HCT116 (cell line): ENCODE measurements at regions not wholly inside any gene's neighbourhood (a gene's known extent, or its start where the extent isn't known, plus 50 kb on each side); places are given as distances from the start of the nearest gene placed in this dataset.

ENCODE experiments used
- ATAC-seq: fragments of 200-7000 bp; cut with Tn5 transposase; 2 replicates; pipeline ENCODE4 v1.9.1; 2020; ENCODE audit warnings: mild to moderate bottlenecking, moderate library complexity
- BruUV-seq: library from RNA; stranded (reverse); fragments of 400-500 nt; replicated peaks from 2 replicates; lab custom pipeline; 2021; lab: Mats Ljungman, UMichigan
- CTCF ChIA-PET: fragments of 300-600 bp; sonication (Branson Sonifier 250); formaldehyde crosslinking; loops from one replicate; lab custom pipeline; 2021; ENCODE audit warnings: antibody characterized with exemption; lab: Charles Lee
- POLR2A ChIA-PET: fragments of 300-600, 350-600 bp; sonication (Branson Sonifier 250); formaldehyde crosslinking; loops from one replicate; lab custom pipeline; 2021; ENCODE audit warnings: antibody characterized with exemption; lab: Charles Lee
- RAD21 ChIA-PET, 2 experiments: fragments of 300-600 bp; sonication (Branson Sonifier 250); formaldehyde crosslinking; loops; one replicate each; lab custom pipeline; 2023; ENCODE audit warnings: low total read pairs in 2 of 2; ENCODE audit not compliant: uncharacterized antibody in 2 of 2, unreplicated experiment in 2 of 2, low non-redundant PET in 1 of 2; lab: Charles Lee
- DNase-seq: peaks from one replicate; pipeline ENCODE4 v3.0.0-alpha.2; 2010; ENCODE audit warnings: low read depth, low spot score
- H2AFZ ChIP-seq: fragments of 200-600 bp; shearing (Covaris generic), sonication (generic); 2 replicates; pipeline ENCODE4 v1.6.1; 2017; ENCODE audit warnings: low read depth, mixed run types, mixed read lengths, antibody characterized with exemption, low read length; ENCODE audit not compliant: poor library complexity, severe bottlenecking
- H3K27ac ChIP-seq: 2 replicates; pipeline ENCODE4 v1.5.1; 2012; ENCODE audit warnings: low read depth, low read length
- H3K27me3 ChIP-seq: fragments of 200-600 bp; sonication (generic); 2 replicates; pipeline ENCODE4 v1.6.1; 2016; ENCODE audit warnings: mixed run types, low read length, mixed read lengths; ENCODE audit not compliant: insufficient read depth
- H3K36me3 ChIP-seq, 2 experiments: fragments of 200-500 bp in 1 of 2; fragments of 200-600 bp in 1 of 2; sonication (Bioruptor generic) in 1 of 2; sonication (generic) in 1 of 2; 2 replicates each; pipeline versions ENCODE4 v1.5.1 to v1.6.1; 2014 to 2016; ENCODE audit warnings: low read length in 2 of 2, inconsistent platforms in 1 of 2, mixed read lengths in 1 of 2, mixed run types in 1 of 2; ENCODE audit not compliant: insufficient read depth in 2 of 2, control insufficient read depth in 1 of 2
- H3K4me1 ChIP-seq, 2 experiments: fragments of 200-600 bp in 1 of 2; sonication (generic) in 1 of 2; 2 replicates each; pipeline versions ENCODE4 v1.5.1 to v1.6.1; 2012 to 2017; ENCODE audit warnings: low read length in 2 of 2, inconsistent platforms in 1 of 2, mild to moderate bottlenecking in 1 of 2, mixed read lengths in 1 of 2, mixed run types in 1 of 2, moderate library complexity in 1 of 2; ENCODE audit not compliant: insufficient read depth in 2 of 2, control insufficient read depth in 1 of 2
- H3K4me2 ChIP-seq: fragments of 200-600 bp; sonication (generic); 2 replicates; pipeline ENCODE4 v1.6.1; 2017; ENCODE audit warnings: mixed run types, low read length, mixed read lengths
- H3K4me3 ChIP-seq, 2 experiments: fragments of 200-600 bp in 1 of 2; sonication (generic) in 1 of 2; replicated peaks in 1 of 2; 2 replicates each; pipeline ENCODE4 v1.5.1; 2011 to 2016; ENCODE audit warnings: low read length in 2 of 2, control low read depth in 1 of 2, low read depth in 1 of 2, mild to moderate bottlenecking in 1 of 2, mixed read lengths in 1 of 2, mixed run types in 1 of 2
- H3K79me2 ChIP-seq: fragments of 200-600 bp; sonication (generic); 2 replicates; pipeline ENCODE4 v1.6.1; 2017; ENCODE audit warnings: mild to moderate bottlenecking, mixed run types, low read length, moderate library complexity, mixed read lengths; ENCODE audit not compliant: insufficient read depth
- H3K9ac ChIP-seq: fragments of 200-600 bp; sonication (generic); 2 replicates; pipeline ENCODE4 v1.6.1; 2016; ENCODE audit warnings: low read length, mixed read lengths
- H3K9me2 ChIP-seq: fragments of 200-600 bp; sonication (generic), shearing (Covaris generic); 2 replicates; pipeline ENCODE4 v1.6.1; 2017; ENCODE audit warnings: mixed run types, mild to moderate bottlenecking, moderate library complexity; ENCODE audit not compliant: insufficient read depth
- H3K9me3 ChIP-seq, 2 experiments: fragments of 200-500 bp in 1 of 2; fragments of 200-600 bp in 1 of 2; sonication (Bioruptor generic) in 1 of 2; sonication (generic) in 1 of 2; 2 replicates each; pipeline ENCODE4 v1.6.1; 2014 to 2017; ENCODE audit warnings: low read length in 2 of 2, mixed read lengths in 2 of 2, inconsistent platforms in 1 of 2, low read depth in 1 of 2, mild to moderate bottlenecking in 1 of 2, mixed run types in 1 of 2, moderate library complexity in 1 of 2; ENCODE audit not compliant: control insufficient read depth in 1 of 2, insufficient read depth in 1 of 2
- H4K20me1 ChIP-seq: fragments of 200-600 bp; sonication (generic), shearing (Covaris generic); 2 replicates; pipeline ENCODE4 v1.6.1; 2017; ENCODE audit warnings: mixed run types, mild to moderate bottlenecking, moderate library complexity; ENCODE audit not compliant: insufficient read depth
- CBX3 ChIP-seq: IDR thresholded peaks from 2 replicates; pipeline ENCODE4 v1.6.1; 2012; ENCODE audit warnings: low read depth
- CEBPB ChIP-seq: IDR thresholded peaks from 2 replicates; pipeline ENCODE4 v1.6.1; 2012; ENCODE audit warnings: low read depth
- EGR1 ChIP-seq: IDR thresholded peaks from 2 replicates; pipeline ENCODE4 v1.6.1; 2012; ENCODE audit warnings: low read depth
- ELF1 ChIP-seq: IDR thresholded peaks from 2 replicates; pipeline ENCODE4 v1.6.1; 2012; ENCODE audit warnings: low read depth, borderline replicate concordance
- EZH2 ChIP-seq: fragments of 200-600 bp; sonication (generic); IDR thresholded peaks from 2 replicates; pipeline ENCODE4 v1.6.1; 2017; ENCODE audit warnings: antibody characterized with exemption, mixed run types
- JUND ChIP-seq: IDR thresholded peaks from 2 replicates; pipeline ENCODE4 v1.6.1; 2012
- RAD21 ChIP-seq: IDR thresholded peaks from 2 replicates; pipeline ENCODE4 v1.6.1; 2012; ENCODE audit warnings: low read depth, mild to moderate bottlenecking
- SP1 ChIP-seq: IDR thresholded peaks from 2 replicates; pipeline ENCODE4 v1.6.1; 2012; ENCODE audit warnings: low read depth
- TCF7L2 ChIP-seq: IDR thresholded peaks from 2 replicates; pipeline ENCODE4 v1.7.0; 2011; ENCODE audit warnings: borderline replicate concordance, inconsistent platforms; ENCODE audit not compliant: insufficient read depth, insufficient read length; ENCODE audit errors: extremely low read depth
- YY1 ChIP-seq: IDR thresholded peaks from 2 replicates; pipeline ENCODE4 v1.6.1; 2011; ENCODE audit warnings: low read length, low read depth, moderate library complexity, mild to moderate bottlenecking; ENCODE audit not compliant: insufficient replicate concordance; ENCODE audit errors: extremely low read depth
- ZBTB33 ChIP-seq: IDR thresholded peaks from 2 replicates; pipeline ENCODE4 v1.6.1; 2011; ENCODE audit warnings: mild to moderate bottlenecking, low read length, moderate library complexity; ENCODE audit not compliant: insufficient replicate concordance; ENCODE audit errors: extremely low read depth
- ZFX ChIP-seq: fragments of 450-650 bp; IDR thresholded peaks from 2 replicates; pipeline ENCODE4 v1.6.1; 2017
- intact Hi-C: fragments of 100-400 bp; cut with micrococcal nuclease; formaldehyde crosslinking; loops from 2 replicates; pipeline ENCODE4 v1.10.0; 2022

GRCh38 chr7:55733241-55734140 lies 129.1 kb downstream of the SEPTIN14 start:
- Histone ChIP-seq H3K36me3 (no peaks in the 10 kb centered on the region), H3K27ac (no peak overlapping the region), H3K9me3 (no peaks in the 10 kb centered on the region), H3K79me2 (no peaks in the 10 kb centered on the region), H4K20me1 (no peaks in the 10 kb centered on the region), H3K4me1 (no peaks in the 10 kb centered on the region), H3K4me3 (no peak overlapping the region), H2AFZ (no peak overlapping the region), H3K4me2 (no peak overlapping the region), H3K27me3 (no peaks in the 10 kb centered on the region), H3K9ac (no peak overlapping the region), H3K9me2 (no peaks in the 10 kb centered on the region)
- RAD21 ChIA-PET: no interaction called here
- intact Hi-C loops: no loop called here
- CTCF ChIA-PET: no interaction called here
- BruUV-seq: no TSS peak
- TF ChIP-seq CBX3 (no peak), RAD21 (no peak), YY1 (no peak), ZBTB33 (no peak), EGR1 (no peak), SP1 (no peak), ZFX (no peak), JUND (no peak), ELF1 (no peak), EZH2 (no peak), TCF7L2 (no peak), CEBPB (no peak)
- no peak for DNase-seq
- ATAC-seq: no peak
- POLR2A ChIA-PET: no interaction called here
